ENCODE measurements at regions not wholly inside any gene's neighbourhood (a gene's known extent, or its start where the extent isn't known, plus 50 kb on each side); places are given as distances from the start of the nearest gene placed in this dataset.

GRCh38 chr17:51540151-51540550 lies 279.8 kb downstream of the UTP18 start:
- DNase-seq (ENCODE audit: extremely low read depth in 1 of 2, low read depth in 1 of 2) = no peak

DNA sequence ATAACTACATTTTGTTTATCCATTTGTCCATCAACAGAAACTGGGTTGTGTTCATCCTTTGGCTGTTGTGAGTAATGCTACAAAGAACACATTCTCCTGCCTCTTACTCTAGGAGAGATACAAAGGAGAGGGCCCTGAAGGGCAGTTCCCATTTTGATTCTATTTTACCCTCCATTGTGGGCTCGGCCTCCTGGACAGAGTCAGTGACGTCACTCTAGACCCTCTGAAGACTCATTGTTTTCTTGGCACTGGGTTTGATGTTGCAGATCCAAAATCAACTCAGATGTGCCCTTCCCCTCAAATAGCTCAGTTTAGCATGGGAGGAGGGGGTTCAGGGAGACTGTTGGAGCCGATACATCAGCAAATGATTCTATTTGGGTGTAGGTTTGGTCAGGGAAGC lies 280.9 kb downstream of the UTP18 start:
- no peak for DNase-seq (ENCODE audit: extremely low read depth in 1 of 2, low read depth in 1 of 2)

DNA sequence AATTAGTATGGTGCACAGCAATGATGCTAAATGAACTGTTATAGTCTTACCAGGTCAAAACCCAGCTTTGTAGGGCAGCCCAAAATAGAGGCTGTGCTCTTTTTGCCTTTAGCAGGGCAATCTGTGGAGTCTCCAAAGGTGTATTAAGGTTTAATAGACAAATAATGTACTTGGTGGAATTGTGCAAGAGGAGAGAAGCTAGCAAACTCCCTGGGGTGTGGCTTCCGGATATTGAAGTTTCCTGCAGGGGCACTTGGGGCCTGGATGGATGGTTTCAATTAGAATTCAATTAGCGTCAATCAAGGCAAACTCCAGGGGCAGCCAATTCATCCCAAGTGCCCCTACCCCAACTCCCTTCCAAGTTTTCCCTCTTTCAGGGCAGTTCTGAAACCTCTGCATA lies 285.8 kb downstream of the UTP18 start:
- DNase-seq (ENCODE audit: extremely low read depth in 1 of 2, low read depth in 1 of 2) = no peak

DNA sequence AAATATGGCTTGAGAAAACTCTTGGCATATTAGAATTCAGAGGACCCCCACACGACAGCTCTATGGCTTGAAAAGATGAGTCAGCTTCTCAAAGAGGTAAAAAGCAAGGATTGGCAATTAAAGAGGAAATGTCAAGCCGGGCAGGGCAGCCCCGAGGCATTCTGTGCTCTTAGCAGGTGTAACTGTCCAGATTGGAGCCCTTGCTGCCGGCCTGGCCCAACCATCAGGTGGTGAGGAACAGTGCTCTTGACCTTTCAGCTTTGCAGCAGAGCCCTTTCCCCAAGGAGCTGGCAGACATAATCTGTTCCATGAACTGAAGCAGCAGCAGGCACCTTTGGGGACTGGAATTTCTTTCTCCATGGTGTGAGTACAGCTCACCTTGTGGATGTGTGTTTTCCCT lies 287.8 kb downstream of the UTP18 start:
- no peak for DNase-seq (ENCODE audit: extremely low read depth in 1 of 2, low read depth in 1 of 2)

GRCh38 chr17:51555153-51555552 lies 294.8 kb downstream of the UTP18 start:
- DNase-seq (ENCODE audit: extremely low read depth in 1 of 2, low read depth in 1 of 2) = no peak

GRCh38 chr17:51559778-51560177 lies 299.4 kb downstream of the UTP18 start:
- no peak for DNase-seq (ENCODE audit: extremely low read depth in 1 of 2, low read depth in 1 of 2)

GRCh38 chr17:51560398-51560797 lies 300.1 kb downstream of the UTP18 start:
- no peak for DNase-seq (ENCODE audit: extremely low read depth in 1 of 2, low read depth in 1 of 2)

- DNase-seq (ENCODE audit: extremely low read depth in 1 of 2, low read depth in 1 of 2) = no peak
Observed at GRCh38 chr17:51563961-51564360, 303.6 kb downstream of the UTP18 start.

DNA sequence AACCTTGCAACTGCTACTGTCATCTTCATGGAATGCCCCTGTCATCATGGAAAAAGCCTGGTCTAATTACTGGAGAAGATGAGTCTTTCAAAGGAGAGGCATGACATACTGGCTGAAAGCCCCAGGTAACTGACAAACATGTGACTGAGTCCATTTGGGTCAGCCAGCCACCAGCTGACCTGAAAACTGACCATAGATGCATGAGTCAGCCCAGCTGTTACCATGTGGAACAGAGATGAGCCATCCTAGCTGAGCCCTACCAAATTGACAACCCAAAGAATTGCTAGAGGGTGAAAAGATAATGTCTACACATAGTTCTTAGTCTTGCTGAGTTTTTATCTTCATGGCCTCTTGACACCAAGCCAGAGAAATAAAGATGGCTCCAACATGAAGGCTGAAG lies 311.8 kb downstream of the UTP18 start:
- DNase-seq (ENCODE audit: extremely low read depth in 1 of 2, low read depth in 1 of 2) = no peak

All from stimulated activated CD8-positive, alpha-beta memory T cell treated with anti-CD3 and anti-CD28 coated beads, Interleukin-7, amount 100 ng/mL, for 48 hours (primary cell).